NCI-H2029 (cell line): ENCODE measurements at regions not wholly inside any gene's neighbourhood (a gene's known extent, or its start where the extent isn't known, plus 50 kb on each side); places are given as distances from the start of the nearest gene placed in this dataset.
"Not testable (repeated sequence)": the region's sequence is repeated elsewhere in the genome, so short reads cannot be mapped to it uniquely, and the experiment has no call there.

Experiments used
- DNase-seq: peaks from one replicate; lab custom pipeline; 2025; lab: John Stamatoyannopoulos, UW

DNA sequence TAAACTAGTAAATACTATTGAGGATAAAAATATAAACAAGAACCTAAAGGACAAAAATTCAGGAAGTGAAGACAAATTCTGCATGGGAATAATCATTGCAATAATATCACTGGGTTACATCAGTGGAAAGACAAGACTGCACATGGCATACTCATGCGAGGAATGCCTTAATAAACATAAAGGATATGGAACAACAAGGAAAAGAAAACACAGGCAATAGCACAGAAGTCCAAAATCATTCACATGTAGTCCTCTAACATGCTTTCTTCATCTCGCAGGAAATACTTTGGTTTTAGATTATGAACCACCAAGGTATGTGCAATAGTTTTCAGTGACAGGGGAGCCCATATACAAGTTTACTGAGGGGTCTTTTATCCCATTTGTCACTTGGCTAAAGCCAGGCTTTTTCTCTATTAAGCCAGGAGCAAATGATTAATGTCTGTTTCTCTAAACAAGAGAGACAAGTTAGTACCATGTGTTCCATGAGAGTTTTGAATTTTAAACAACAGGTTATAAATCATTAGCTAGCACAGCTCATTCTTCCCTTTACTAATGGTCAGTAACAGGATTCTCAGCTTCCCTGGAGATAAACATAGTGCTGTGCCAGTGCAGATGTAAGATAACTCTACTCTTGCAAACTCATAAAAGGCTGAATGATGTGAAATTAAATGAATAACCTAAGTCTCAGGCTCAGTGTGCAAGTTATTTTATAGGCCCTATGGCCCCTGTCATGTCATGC is 353.6 kb upstream of the FSIP2 start:
- no peak for DNase-seq

DNA sequence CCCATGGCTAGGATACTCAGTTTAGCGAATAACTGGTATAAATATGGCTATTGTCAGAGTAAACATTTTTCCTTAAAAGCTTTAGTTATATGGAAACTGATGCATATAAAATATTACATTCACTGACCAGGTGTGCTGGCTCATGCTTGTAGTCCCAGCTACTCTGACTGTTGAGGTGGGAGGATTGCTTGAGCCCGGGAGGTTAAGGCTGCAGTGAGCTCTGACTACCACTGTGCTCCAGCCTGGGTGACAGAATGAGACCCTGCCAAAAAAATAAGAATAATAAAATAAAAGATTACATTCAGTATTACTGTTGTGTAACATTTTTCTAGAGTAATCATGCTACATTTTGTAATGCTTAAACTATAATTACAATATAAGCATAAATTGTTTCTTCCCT is 350.4 kb upstream of the FSIP2 start:
- DNase-seq = no peak

DNA sequence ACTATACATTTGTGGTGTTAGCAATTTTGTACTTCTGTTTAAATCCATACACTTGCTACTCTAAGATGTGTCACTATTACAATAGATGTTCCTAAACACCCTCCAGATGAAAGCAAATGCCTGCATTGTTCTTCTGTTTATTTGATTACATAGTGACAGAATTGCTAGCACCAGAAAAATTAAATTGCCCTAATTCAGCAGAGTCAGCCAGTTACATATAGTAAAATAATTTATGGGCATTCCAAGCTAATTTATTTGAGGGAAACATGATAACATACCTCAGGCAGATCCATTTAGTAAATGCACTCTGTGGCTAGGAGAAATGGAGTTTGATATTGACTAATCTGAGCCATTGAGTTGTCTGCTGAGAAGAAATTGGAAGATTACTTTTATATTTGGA is 347.1 kb upstream of the FSIP2 start:
- no peak for DNase-seq

DNA sequence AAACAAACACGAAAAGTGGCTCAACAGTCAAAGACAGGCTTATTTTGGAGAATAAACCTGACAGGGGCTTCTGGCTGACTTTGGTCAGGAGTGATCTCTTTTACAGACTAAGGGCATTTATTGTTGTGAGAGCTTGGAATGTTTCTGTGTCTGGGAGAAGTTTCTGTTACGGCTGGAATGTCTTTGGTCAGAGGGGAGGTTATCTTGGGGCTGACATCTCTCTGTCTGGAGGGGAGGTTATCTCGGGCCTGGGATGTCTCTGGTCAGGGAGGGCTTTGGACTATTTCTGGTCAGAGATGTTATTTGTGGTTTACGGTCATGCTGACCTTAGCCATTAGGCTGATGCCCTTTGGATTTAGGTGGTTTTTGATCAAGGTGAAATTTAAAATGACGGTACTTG is 345.5 kb upstream of the FSIP2 start:
- no peak for DNase-seq

DNA sequence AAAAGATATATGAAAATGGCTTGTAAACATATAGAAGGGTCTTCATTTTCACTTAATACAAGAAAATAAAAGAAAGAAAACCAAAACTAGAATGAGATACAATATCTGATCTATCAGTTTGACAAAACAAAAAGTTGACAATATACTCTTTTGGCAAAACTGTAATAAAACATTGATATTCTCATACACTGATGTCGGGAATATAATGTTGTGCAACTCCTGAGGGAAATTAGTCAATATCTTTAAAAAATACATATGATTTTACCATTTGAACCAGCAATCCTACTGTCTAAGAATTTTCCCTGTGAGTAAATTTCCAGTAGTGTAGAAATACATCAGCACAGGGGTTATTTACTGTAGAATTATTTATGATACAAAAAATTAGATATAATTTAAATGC is 336.1 kb upstream of the FSIP2 start:
- no peak for DNase-seq

DNA sequence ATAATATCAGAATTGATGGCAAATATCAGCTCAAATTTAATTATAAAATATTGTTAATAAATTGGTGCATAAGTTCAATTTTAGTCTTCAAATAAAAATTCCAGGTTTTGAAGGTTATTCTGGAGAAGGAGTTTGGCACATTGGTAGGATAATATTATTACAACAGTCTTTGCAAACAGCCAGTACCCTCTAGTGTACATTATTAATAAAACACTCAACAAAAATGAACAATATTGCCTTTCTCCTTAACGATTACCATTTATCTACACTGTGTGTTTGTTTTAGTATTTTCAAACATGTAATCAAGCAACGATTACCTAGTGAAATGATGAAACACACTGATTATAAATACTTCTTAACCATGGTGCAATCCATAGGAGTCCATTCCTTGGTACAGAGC is 334.0 kb upstream of the FSIP2 start:
- DNase-seq = no peak

DNA sequence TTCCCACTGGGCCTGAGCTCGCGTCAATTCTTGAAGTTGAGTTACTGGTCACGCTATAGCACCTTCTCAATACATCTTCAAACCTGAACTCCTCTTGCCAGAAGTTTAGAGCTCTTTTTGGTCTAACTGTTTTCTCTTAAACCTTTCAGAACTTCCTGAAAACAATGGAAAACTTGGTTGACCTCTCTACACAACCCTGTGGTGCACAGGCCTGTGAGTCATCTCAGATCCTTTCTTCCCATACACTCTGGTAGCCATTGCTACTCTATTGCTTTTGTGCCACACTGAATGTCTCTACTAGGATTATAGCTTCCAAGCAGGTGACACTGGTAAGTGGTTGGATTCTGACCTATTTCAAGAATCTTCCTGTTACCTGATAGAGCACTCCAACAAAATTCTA is 321.5 kb upstream of the FSIP2 start:
- no peak for DNase-seq

DNA sequence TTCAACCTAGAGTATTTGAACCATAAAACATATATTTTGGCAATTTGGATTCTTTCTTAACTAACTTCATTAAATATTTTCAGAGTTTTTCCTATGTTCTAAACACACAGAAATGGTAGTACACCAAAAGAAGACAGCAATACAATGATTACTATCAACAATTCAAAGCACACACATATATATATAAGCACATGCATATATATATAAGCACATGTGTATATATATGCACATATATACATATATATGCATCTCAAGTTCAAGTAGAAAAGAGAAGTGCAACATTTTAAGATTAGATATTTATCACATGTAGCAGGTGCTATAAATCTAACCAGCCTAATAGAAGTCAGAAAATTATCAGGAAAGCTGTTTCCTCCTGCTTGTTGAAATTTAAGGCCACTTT is 320.9 kb upstream of the FSIP2 start:
- no peak for DNase-seq

DNA sequence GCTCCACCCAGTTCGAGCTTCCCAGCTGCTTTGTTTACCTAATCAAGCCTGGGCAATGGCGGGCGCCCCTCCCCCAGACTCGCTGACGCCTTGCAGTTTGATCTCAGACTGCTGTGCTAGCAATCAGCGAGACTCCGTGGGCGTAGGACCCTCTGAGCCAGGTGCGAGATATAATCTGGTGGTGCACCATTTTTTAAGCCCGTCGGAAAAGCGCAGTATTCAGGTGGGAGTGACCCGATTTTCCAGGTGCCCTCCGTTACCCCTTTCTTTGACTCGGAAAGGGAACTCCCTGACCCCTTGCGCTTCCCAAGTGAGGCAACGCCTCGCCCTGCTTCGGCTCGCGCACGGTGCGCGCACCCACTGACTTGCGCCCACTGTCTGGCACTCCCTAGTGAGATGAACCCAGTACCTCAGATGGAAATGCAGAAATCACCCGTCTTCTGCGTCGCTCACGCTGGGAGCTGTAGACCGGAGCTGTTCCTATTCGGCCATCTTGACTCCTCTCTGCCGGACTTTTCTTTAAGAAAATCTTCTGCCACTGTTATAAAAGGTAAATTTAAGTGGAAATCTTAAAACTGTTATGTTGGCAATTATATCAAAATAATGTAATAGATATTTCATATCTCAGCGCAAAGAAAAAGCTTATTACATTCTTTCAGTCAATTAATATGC is 313.5 kb upstream of the FSIP2 start:
- not testable (repeated sequence) for DNase-seq

DNA sequence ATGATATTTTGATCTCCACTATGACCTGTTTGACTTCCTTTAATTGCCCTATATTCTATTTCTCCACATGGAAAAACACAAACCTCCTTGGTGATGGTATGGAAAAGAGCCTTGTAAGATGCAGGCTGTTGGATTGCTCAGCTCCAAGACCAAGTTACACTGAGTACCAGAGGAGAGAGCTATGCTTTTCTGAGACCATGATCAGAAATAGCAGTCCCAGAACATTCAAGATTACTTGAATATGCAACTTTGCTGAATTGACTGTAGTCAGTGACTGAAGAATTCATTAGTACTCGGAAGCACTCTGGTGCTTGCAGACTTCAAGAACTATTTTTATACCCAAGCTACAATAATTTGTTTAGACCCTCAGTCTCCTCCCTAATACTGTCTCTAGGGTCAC is 310.6 kb upstream of the FSIP2 start:
- DNase-seq = no peak

DNA sequence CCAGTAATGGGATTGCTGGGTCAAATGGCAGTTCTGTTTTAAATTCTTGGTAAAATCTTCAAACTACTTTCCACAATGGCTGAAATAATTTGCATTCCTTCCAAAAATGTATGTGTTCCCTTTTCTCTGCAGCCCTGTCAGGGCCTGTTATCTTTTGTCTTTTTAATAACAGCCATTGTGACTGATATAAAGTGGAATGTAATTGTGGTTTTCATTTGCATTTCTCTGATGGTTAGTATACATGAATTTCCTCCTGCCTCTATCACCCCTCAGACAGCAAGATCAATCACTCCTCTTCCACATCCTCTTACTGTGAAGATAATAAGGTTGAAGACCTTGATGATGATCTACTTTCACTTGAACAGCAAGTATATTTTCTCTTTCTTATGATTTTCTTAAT is 304.8 kb upstream of the FSIP2 start:
- DNase-seq = no peak

DNA sequence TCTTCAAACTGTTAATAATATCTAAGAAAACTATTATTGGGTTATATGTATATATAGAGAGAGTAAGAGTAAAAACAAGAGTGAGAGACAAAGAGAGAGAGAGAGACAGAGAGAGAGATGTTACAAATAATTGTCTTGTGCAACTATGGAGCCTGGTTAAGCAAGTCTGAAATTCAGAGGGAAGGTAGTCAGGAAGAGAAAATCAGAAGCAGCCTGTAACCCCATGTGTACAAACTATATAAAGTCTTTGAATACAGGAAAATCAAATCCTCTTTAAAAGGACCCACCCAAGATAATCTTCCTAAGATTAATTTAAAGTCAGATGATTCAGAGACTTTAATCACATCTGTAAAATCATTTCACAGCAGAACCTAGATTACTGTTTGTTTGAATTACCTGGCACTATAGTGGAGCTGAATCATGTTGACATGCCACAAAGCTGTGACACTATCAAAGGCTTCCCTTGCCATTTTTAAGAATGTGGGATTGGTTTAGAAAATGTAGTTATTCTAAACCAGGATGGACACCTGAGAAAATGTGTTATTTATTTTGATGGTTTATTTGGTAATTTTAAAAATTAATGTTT is 301.7 kb upstream of the FSIP2 start:
- no peak for DNase-seq

DNA sequence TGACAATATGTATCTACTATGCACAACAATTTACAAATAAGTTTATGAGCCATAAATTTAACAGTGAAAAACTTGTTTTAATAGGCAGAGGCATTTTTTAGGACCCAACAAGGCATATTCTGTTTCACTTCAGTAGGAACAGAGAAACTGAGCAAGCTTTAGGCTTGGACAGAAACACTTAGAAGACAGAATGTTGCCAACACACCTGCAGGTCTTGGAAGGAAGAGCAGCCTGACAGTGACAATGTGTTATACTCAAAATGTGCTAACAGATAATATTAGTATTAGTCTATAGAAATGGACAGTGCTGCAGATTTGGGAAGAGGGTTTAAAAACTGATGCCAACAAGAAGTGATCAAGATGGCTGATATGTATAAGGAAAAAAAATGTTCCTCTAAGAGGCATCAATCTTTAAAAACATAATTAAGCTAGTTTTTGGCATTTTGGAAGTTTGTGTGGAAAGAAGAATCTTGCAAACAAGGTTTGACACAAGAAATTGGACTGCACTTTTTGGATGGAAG is 297.1 kb upstream of the FSIP2 start:
- DNase-seq = no peak

DNA sequence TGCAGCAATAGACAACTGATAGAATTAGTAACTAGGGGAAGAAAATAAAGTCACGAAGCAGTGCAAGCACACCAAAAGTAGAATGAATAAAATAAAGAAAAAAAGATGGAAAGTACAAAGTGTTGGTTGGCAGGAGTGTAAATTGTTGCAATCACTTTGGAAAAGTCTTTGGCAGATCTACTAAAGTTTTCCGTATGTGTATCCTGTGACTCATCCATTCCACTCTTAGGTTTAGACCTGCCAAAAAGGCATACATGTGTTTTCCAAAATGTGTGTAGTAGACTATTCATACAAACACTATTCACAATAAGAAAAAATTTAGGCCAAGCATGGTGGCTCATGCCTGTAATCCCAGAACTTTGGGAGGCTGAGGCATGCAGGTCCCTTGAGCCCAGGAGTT is 282.1 kb upstream of the FSIP2 start:
- no peak for DNase-seq

DNA sequence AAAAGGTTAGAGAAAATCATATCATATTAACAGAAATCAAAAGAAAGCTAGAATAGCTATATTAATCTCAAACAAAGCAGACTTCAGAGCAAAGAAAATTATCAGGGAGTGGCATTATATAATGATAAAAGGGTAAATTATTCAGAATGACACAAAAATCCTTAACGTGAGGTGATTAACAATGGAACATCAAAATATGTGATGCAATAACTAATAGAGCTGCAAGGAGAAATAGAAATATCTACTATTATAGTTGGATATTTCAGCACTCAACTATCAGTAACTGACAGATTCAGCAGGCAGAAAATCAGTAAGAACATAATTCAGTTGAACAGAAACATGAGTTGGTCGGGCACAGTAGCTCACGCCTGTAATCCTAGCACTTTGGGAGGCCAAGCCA is 275.1 kb upstream of the FSIP2 start:
- DNase-seq = no peak

DNA sequence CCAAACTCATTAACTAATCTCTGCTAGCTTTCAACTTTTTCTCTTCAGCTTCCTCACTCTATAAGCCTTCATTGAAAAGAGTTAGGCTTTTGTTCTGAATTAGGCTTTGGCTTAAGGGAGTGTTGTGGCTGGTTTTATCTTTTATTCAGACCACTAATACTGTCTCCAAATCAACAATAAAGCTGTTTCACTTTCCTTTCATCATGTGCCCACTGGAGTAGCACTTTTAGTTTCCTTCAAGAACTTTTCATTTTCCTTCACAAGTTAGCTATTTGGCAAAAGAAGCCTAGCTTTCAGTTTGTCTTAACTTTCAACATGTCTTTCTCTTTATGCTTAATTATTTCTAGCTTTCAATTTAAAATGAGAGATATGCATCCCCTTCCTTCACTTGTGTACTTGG is 271.7 kb upstream of the FSIP2 start:
- DNase-seq = no peak

DNA sequence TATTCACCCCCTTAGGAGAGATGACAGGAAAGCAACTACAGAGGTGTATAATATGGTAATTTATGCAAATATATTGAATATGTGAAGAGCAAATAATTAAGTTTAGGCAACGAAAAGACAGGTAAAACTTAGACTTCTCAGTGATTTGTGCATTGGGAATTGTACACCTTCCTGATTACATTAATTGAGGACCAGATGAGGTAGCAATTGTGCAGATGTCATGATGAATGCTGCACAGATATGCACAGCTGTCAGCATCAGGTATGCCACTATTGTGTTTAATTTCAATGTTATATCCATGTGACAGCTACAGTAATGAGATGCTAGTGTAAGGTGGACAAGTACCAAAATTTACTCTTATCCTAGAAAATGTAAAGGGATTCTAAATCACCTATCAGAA is 267.2 kb upstream of the FSIP2 start:
- DNase-seq = no peak

DNA sequence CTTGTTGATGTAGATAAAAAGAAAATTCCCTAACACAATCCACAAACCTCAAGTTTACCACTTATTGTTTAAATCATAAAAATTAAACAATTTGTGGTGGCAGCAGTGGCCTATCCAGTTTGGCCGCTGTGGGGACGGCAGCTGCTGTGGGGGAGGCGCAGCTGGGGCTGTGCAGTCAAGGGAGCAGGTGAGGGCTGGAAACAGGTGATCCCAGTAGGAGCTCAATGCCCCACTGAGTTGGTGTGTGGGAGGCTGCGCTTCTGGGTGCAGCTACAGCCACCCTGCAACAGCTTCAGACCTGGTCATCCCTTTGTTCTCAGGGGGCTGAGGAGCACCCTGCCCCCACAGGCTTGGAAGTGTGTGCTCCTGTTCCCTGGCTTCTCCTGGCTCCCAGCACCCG is 266.0 kb upstream of the FSIP2 start:
- DNase-seq = no peak

DNA sequence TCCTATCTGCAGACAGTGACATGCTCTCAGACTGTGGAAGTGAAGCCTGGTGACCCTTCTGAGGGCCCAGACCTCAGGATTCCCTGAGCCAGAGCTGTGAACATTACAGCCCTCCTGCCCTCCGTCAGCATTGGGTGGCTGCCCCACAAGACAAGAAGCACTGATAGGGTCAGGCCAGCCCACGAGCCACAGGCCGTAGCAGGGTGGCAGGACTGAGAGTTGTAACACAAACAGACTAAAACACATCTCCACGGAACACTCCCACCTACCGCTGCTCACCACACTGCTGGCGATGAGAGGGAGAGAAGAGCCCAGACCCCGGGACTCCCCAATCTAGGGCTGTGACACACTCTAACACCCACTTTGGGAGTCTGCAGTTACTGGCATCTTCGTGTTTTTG is 264.8 kb upstream of the FSIP2 start:
- no peak for DNase-seq

DNA sequence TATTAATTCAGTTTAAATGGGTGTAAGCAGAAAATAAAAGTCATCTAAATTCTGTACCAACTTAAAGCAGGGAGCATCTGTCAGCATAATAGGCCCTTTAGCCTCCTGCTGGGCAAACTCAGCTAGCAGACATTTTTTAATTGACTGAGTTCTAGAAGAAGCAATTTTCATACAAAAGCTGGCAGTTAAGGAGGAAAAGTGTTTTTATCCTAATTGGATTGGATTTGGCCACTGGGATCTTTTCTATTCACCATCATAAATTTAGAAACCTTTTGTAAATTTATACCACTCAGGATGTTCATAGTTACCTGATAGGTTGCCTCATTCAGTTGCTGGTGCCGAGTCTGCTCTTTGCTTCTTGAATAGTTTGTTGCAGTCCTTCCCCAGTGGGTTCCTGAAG is 262.7 kb upstream of the FSIP2 start:
- no peak for DNase-seq

DNA sequence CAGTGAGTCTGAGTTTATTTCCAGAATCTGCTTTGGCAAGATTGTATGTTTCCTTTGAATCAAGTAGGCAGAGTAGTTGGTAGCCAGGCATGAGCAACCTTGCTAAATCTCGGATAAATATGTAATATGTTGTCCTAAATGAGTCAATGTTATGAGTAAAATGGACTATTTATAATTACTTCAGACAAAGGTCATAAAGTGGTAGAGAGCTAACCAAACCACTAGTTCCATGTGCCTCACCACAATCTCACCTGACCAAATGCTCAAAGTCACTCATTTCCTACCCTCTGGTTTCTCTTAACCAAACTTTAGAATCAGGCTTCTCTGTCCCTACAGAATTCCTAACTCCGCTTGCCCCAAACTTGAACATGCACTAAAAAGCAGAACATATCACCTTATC is 261.2 kb upstream of the FSIP2 start:
- no peak for DNase-seq

DNA sequence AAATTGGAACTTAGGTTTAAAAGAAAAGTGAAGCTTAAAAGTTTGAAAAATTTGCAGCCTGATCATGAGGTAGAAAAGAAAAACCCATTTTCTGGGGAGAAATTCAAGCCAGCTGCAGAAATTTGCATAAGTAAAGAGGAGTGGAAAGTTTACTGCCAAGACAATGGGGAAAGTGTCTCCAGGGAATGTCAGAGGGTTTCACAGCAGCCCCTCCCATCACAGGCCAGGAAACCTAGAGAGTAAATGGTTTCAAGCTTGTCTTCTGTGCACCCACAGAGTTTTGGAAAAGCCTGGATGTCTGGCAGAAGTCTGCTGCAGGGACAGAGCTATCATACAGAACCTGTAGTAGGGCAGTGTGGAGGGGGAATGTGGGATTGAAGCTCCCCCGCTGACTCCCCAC is 254.0 kb upstream of the FSIP2 start:
- no peak for DNase-seq

DNA sequence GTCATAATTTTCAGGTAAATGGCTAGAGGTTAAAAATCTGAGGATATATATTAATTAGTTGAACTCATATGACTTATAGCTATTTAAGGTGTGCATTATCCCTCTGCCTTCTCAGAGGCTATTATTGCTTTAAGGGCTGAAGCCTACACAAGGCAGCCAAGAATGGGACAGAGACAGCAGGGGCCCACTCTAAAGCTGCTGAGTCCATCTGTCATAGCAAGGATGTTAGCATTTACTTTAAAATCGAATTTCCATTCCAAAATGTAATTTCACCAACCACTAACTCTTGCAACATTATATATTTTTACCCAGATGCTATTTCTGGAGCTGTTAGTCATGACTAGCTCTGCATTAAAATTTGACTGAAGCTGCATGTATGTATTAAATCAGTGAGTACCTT is 236.3 kb upstream of the FSIP2 start:
- DNase-seq = no peak

DNA sequence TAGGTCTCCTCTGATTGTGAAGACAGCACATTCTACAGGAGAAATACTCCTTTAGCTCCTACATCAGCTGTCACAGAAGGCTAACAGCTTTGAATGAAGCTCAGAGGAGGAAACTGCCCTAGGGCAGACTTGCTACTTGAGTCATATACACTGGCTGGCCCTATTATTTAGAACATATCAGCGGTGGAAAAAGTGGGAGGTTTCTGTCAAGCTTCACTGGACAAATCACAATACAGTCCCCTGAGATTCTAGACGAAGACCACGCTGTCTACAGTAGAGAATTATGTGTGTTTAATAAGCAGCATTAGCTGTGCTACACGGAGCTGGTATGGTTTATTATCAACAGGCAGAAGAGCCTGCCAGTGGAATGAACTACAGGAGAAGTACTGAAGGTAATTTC is 230.9 kb upstream of the FSIP2 start:
- no peak for DNase-seq
